CD8-positive, alpha-beta memory T cell (primary cell): ENCODE measurements at regions not wholly inside any gene's neighbourhood (a gene's known extent, or its start where the extent isn't known, plus 50 kb on each side); places are given as distances from the start of the nearest gene placed in this dataset.

Source experiments
- CTCF ChIA-PET: fragments of 350-600 bp; sonication (Branson Sonifier 250); formaldehyde crosslinking; loops from one replicate; lab custom pipeline; 2021; ENCODE audit warnings: antibody characterized with exemption; lab: Charles Lee
- POLR2A ChIA-PET: fragments of 350-600 bp; sonication (Branson Sonifier 250); formaldehyde crosslinking; loops from one replicate; lab custom pipeline; 2021; ENCODE audit warnings: antibody characterized with exemption; lab: Charles Lee
- DNase-seq, 5 donors: peaks; one replicate each; pipeline versions ENCODE4 v3.0.0 to v3.0.0-alpha.2; 2020 to 2022; ENCODE audit warnings: mixed read lengths in 1 of 5
- H3K27ac ChIP-seq: one replicate; pipeline ENCODE4 v1.7.0; 2013; ENCODE audit warnings: low read depth, mild to moderate bottlenecking, low read length, moderate library complexity
- H3K27me3 ChIP-seq: 2 replicates; pipeline ENCODE4 v1.7.0; 2013; ENCODE audit warnings: low read length, mild to moderate bottlenecking; ENCODE audit not compliant: insufficient read depth, poor library complexity, severe bottlenecking
- H3K36me3 ChIP-seq: 2 replicates; pipeline ENCODE4 v1.7.0; 2013; ENCODE audit warnings: mild to moderate bottlenecking, low read length, moderate library complexity; ENCODE audit not compliant: insufficient read depth
- H3K4me1 ChIP-seq: 2 replicates; pipeline ENCODE4 v1.7.0; 2013; ENCODE audit warnings: mild to moderate bottlenecking, low read length, moderate library complexity; ENCODE audit not compliant: insufficient read depth
- H3K4me3 ChIP-seq: 2 replicates; pipeline ENCODE4 v1.7.0; 2013; ENCODE audit warnings: mild to moderate bottlenecking, low read length
- H3K9me3 ChIP-seq: 2 replicates; pipeline ENCODE4 v1.7.0; 2013; ENCODE audit warnings: mild to moderate bottlenecking, low read length
- H3K27ac Mint-ChIP-seq, 8 donors: one replicate each; pipeline ENCODE4 v1.8.0; 2020 to 2021; ENCODE audit warnings: mixed read lengths in 8 of 8, mild to moderate bottlenecking in 6 of 8, inconsistent platforms in 3 of 8, moderate library complexity in 3 of 8
- H3K27me3 Mint-ChIP-seq, 2 donors: one replicate each; pipeline ENCODE4 v1.8.0; 2020 to 2021; ENCODE audit warnings: mixed read lengths in 2 of 2, mild to moderate bottlenecking in 1 of 2, moderate library complexity in 1 of 2
- H3K36me3 Mint-ChIP-seq, 3 donors: one replicate each; pipeline ENCODE4 v1.8.0; 2020 to 2021; ENCODE audit warnings: mixed read lengths in 3 of 3, inconsistent platforms in 1 of 3, mild to moderate bottlenecking in 1 of 3
- H3K4me1 Mint-ChIP-seq, 3 donors: one replicate each; pipeline ENCODE4 v1.8.0; 2020 to 2021; ENCODE audit warnings: mixed read lengths in 3 of 3, inconsistent platforms in 1 of 3, mild to moderate bottlenecking in 1 of 3
- H3K4me3 Mint-ChIP-seq, 7 donors: one replicate each; pipeline ENCODE4 v1.8.0; 2020 to 2021; ENCODE audit warnings: mixed read lengths in 7 of 7, mild to moderate bottlenecking in 6 of 7, moderate library complexity in 4 of 7, inconsistent platforms in 2 of 7
- H3K9me3 Mint-ChIP-seq, 5 donors: one replicate each; pipeline ENCODE4 v1.8.0; 2020 to 2022; ENCODE audit warnings: mixed read lengths in 5 of 5, mild to moderate bottlenecking in 3 of 5, moderate library complexity in 2 of 5, inconsistent platforms in 1 of 5

- Mint-ChIP-seq H3K27ac (no peak overlapping the region), H3K4me3 (no peak overlapping the region), H3K9me3 (peaks cover 0 to 3% (median 0%) of the 10 kb centered on the region in 5 donors), H3K4me1 (peaks cover 0 to 4% (median 2%) of the 10 kb centered on the region in 3 donors), H3K27me3 (peaks cover 0 to 3% of the 10 kb centered on the region in 2 donors), H3K36me3 (no peaks in the 10 kb centered on the region)
- CTCF ChIA-PET, result no interaction called here
- Histone ChIP-seq H3K4me3 (no peak overlapping the region), H3K9me3 (no peaks in the 10 kb centered on the region), H3K27ac (no peak overlapping the region), H3K4me1 (no peaks in the 10 kb centered on the region), H3K27me3 (no peaks in the 10 kb centered on the region), H3K36me3 (no peaks in the 10 kb centered on the region)
- no peak for DNase-seq
- POLR2A ChIA-PET, result no interaction called here
Observed at GRCh38 chr5:2387250-2387633, 364.2 kb downstream of the IRX2 start.

- Mint-ChIP-seq H3K36me3 (no peaks in the 10 kb centered on the region), H3K4me3 (no peak overlapping the region), H3K27me3 (peaks cover 0 to 3% of the 10 kb centered on the region in 2 donors), H3K9me3 (peaks cover 0 to 1% (median 0%) of the 10 kb centered on the region in 5 donors), H3K27ac (no peak overlapping the region), H3K4me1 (peaks cover 0 to 4% (median 2%) of the 10 kb centered on the region in 3 donors)
- Histone ChIP-seq H3K4me1 (no peaks in the 10 kb centered on the region), H3K27ac (no peak overlapping the region), H3K9me3 (no peaks in the 10 kb centered on the region), H3K36me3 (no peaks in the 10 kb centered on the region), H3K27me3 (no peaks in the 10 kb centered on the region), H3K4me3 (no peak overlapping the region)
- ChIA-PET POLR2A (no interaction called here), CTCF (no interaction called here)
- no peak for DNase-seq
Observed at GRCh38 chr5:2385818-2386217, 365.7 kb downstream of the IRX2 start.

- Mint-ChIP-seq H3K4me1 (no peaks in the 10 kb centered on the region), H3K9me3 (no peaks in the 10 kb centered on the region), H3K27ac (no peak overlapping the region), H3K27me3 (no peaks in the 10 kb centered on the region), H3K4me3 (no peak overlapping the region), H3K36me3 (no peaks in the 10 kb centered on the region)
- H3K27me3 ChIP-seq, result no peaks in the 10 kb centered on the region
- H3K9me3 ChIP-seq, result no peaks in the 10 kb centered on the region
- no peak overlapping the region for H3K4me3 ChIP-seq
- no peak overlapping the region for H3K27ac ChIP-seq
- H3K36me3 ChIP-seq, result no peaks in the 10 kb centered on the region
- no peak for DNase-seq
- POLR2A ChIA-PET, result no interaction called here
- CTCF ChIA-PET, result no interaction called here
- no peaks in the 10 kb centered on the region for H3K4me1 ChIP-seq
Observed at GRCh38 chr5:2383698-2384065, 367.8 kb downstream of the IRX2 start.

GRCh38 chr5:2382776-2383697 lies 368.4 kb downstream of the IRX2 start:
- no peak for DNase-seq
- H3K27ac Mint-ChIP-seq, result no peak overlapping the region
- H3K4me3 ChIP-seq, result no peak overlapping the region
- no peaks in the 10 kb centered on the region for H3K4me1 Mint-ChIP-seq
- H3K27me3 Mint-ChIP-seq, result no peaks in the 10 kb centered on the region
- no peaks in the 10 kb centered on the region for H3K36me3 ChIP-seq
- H3K9me3 Mint-ChIP-seq, result no peaks in the 10 kb centered on the region
- ChIA-PET POLR2A (no interaction called here), CTCF (no interaction called here)
- H3K27ac ChIP-seq, result no peak overlapping the region
- H3K4me1 ChIP-seq, result no peaks in the 10 kb centered on the region
- no peaks in the 10 kb centered on the region for H3K36me3 Mint-ChIP-seq
- H3K4me3 Mint-ChIP-seq, result no peak overlapping the region
- no peaks in the 10 kb centered on the region for H3K27me3 ChIP-seq
- H3K9me3 ChIP-seq, result no peaks in the 10 kb centered on the region

- CTCF ChIA-PET, result no interaction called here
- POLR2A ChIA-PET, result no interaction called here
- no peaks in the 10 kb centered on the region for H3K36me3 Mint-ChIP-seq
- no peaks in the 10 kb centered on the region for H3K27me3 Mint-ChIP-seq
- Histone ChIP-seq H3K9me3 (no peaks in the 10 kb centered on the region), H3K4me1 (no peaks in the 10 kb centered on the region), H3K27me3 (no peaks in the 10 kb centered on the region), H3K27ac (no peak overlapping the region), H3K36me3 (no peaks in the 10 kb centered on the region), H3K4me3 (no peak overlapping the region)
- no peak overlapping the region for H3K27ac Mint-ChIP-seq
- no peaks in the 10 kb centered on the region for H3K4me1 Mint-ChIP-seq
- no peak for DNase-seq
- no peaks in the 10 kb centered on the region for H3K9me3 Mint-ChIP-seq
- H3K4me3 Mint-ChIP-seq, result no peak overlapping the region
Observed at GRCh38 chr5:2381861-2382260, 369.6 kb downstream of the IRX2 start.

GRCh38 chr5:2381070-2381469 lies 370.4 kb downstream of the IRX2 start:
- no peak overlapping the region for H3K4me3 ChIP-seq
- no peaks in the 10 kb centered on the region for H3K9me3 ChIP-seq
- H3K9me3 Mint-ChIP-seq, result no peaks in the 10 kb centered on the region
- no peaks in the 10 kb centered on the region for H3K27me3 ChIP-seq
- no peaks in the 10 kb centered on the region for H3K36me3 Mint-ChIP-seq
- H3K4me3 Mint-ChIP-seq, result no peak overlapping the region
- no peaks in the 10 kb centered on the region for H3K36me3 ChIP-seq
- CTCF ChIA-PET, result no interaction called here
- H3K4me1 ChIP-seq, result no peaks in the 10 kb centered on the region
- no peak overlapping the region for H3K27ac Mint-ChIP-seq
- no peak overlapping the region for H3K27ac ChIP-seq
- no peaks in the 10 kb centered on the region for H3K4me1 Mint-ChIP-seq
- POLR2A ChIA-PET, result no interaction called here
- no peak for DNase-seq
- H3K27me3 Mint-ChIP-seq, result no peaks in the 10 kb centered on the region

- Mint-ChIP-seq H3K36me3 (no peaks in the 10 kb centered on the region), H3K4me3 (no peak overlapping the region), H3K4me1 (no peaks in the 10 kb centered on the region), H3K27me3 (no peaks in the 10 kb centered on the region), H3K27ac (no peak overlapping the region), H3K9me3 (no peaks in the 10 kb centered on the region)
- CTCF ChIA-PET, result no interaction called here
- H3K27ac ChIP-seq, result no peak overlapping the region
- H3K4me1 ChIP-seq, result no peaks in the 10 kb centered on the region
- no peak overlapping the region for H3K4me3 ChIP-seq
- H3K27me3 ChIP-seq, result no peaks in the 10 kb centered on the region
- H3K36me3 ChIP-seq, result no peaks in the 10 kb centered on the region
- POLR2A ChIA-PET, result no interaction called here
- DNase-seq, result no peak
- H3K9me3 ChIP-seq, result no peaks in the 10 kb centered on the region
Observed at GRCh38 chr5:2378976-2379375, 372.5 kb downstream of the IRX2 start.

- Histone ChIP-seq H3K27ac (no peak overlapping the region), H3K4me1 (no peaks in the 10 kb centered on the region), H3K36me3 (no peaks in the 10 kb centered on the region), H3K4me3 (no peak overlapping the region), H3K9me3 (no peaks in the 10 kb centered on the region), H3K27me3 (no peaks in the 10 kb centered on the region)
- Mint-ChIP-seq H3K27me3 (peaks cover 0 to 2% of the 10 kb centered on the region in 2 donors), H3K4me1 (no peaks in the 10 kb centered on the region), H3K9me3 (no peaks in the 10 kb centered on the region), H3K36me3 (no peaks in the 10 kb centered on the region), H3K27ac (no peak overlapping the region), H3K4me3 (no peak overlapping the region)
- ChIA-PET CTCF (no interaction called here), POLR2A (no interaction called here)
- no peak for DNase-seq
Observed at GRCh38 chr5:2378108-2378507, 373.4 kb downstream of the IRX2 start.
